Stomach smooth muscle (tissue), 2 donors: ENCODE measurements at regions not wholly inside any gene's neighbourhood (a gene's known extent, or its start where the extent isn't known, plus 50 kb on each side); places are given as distances from the start of the nearest gene placed in this dataset.

Source experiments
- H3K27ac ChIP-seq: one replicate; pipeline ENCODE4 v1.7.0; 2013; ENCODE audit warnings: mild to moderate bottlenecking, low read length, inconsistent platforms
- H3K27me3 ChIP-seq, 2 donors: one replicate each; pipeline ENCODE4 v1.7.0; 2013; ENCODE audit warnings: low read length in 2 of 2; ENCODE audit not compliant: insufficient read depth in 2 of 2, control insufficient read depth in 1 of 2
- H3K36me3 ChIP-seq, 2 donors: one replicate each; pipeline ENCODE4 v1.7.0; 2013; ENCODE audit warnings: low read length in 2 of 2; ENCODE audit not compliant: control insufficient read depth in 2 of 2, insufficient read depth in 2 of 2
- H3K4me1 ChIP-seq: one replicate; pipeline ENCODE4 v1.7.0; 2013; ENCODE audit warnings: low read length; ENCODE audit not compliant: control insufficient read depth, insufficient read depth
- H3K4me3 ChIP-seq, 2 donors: one replicate each; pipeline ENCODE4 v1.7.0; 2013; ENCODE audit warnings: low read length in 2 of 2
- H3K9ac ChIP-seq, 2 donors: one replicate each; pipeline ENCODE4 v1.7.0; 2013; ENCODE audit warnings: low read length in 2 of 2, mild to moderate bottlenecking in 1 of 2
- H3K9me3 ChIP-seq, 2 donors: one replicate each; pipeline ENCODE4 v1.7.0; 2013; ENCODE audit warnings: low read length in 2 of 2; ENCODE audit not compliant: control insufficient read depth in 2 of 2
- donor health status: healthy.
- donor health status: Pancreatic carcinoma.

GRCh38 chr12:115232455-115233156 lies 548.6 kb upstream of the TBX3 start:
- no peaks in the 10 kb centered on the region for H3K27me3 ChIP-seq
- H3K9ac ChIP-seq, result no peak overlapping the region
- no peaks in the 10 kb centered on the region for H3K9me3 ChIP-seq
- no peak overlapping the region for H3K27ac ChIP-seq
- H3K4me1 ChIP-seq, result no peaks in the 10 kb centered on the region
- H3K36me3 ChIP-seq, result no peaks in the 10 kb centered on the region
- no peak overlapping the region for H3K4me3 ChIP-seq

DNA sequence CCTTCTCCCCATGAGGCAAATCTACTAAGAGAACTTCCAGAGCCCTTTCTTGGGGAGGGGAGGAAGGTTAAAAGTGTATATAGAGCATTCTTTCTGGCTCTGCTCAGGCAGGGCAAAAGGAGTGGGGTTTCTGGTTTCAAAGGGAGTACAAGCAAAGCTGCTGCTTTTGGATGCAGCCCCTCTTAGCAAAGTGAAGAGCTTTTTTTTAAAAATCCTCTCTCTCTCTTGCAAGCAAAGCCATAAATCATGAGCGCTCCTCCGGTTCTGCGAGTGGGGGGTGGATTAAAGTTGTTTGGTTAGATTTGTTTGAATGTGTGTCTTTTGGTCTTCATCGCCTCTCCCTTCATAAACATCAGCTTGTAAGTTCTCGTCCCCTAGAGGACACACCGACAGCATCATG lies 546.6 kb upstream of the TBX3 start:
- no peaks in the 10 kb centered on the region for H3K9me3 ChIP-seq
- H3K4me1 ChIP-seq, result no peaks in the 10 kb centered on the region
- H3K4me3 ChIP-seq, result no peak overlapping the region
- H3K9ac ChIP-seq, result no peak overlapping the region
- no peaks in the 10 kb centered on the region for H3K27me3 ChIP-seq
- H3K27ac ChIP-seq, result no peak overlapping the region
- H3K36me3 ChIP-seq, result no peaks in the 10 kb centered on the region

DNA sequence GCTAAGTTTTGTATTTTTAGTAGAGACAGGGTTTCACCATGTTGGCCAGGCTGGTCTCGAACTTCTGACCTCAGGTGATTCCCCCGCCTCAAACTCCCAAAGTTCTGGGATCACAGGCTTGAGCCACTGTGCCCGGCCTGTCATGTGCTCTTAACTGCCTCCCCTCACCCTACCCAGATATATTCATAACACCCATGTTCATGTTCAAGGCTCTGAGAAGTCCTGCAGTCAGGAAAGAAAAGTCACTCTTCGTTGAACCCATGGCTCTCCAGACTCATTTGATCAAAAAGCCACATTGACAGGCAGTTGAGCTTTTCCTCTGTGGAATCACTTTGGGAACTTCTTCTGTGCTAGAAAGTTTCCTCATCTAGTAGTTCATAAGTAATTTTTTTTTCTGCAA lies 545.5 kb upstream of the TBX3 start:
- no peaks in the 10 kb centered on the region for H3K4me1 ChIP-seq
- no peaks in the 10 kb centered on the region for H3K9me3 ChIP-seq
- H3K4me3 ChIP-seq, result no peak overlapping the region
- no peaks in the 10 kb centered on the region for H3K36me3 ChIP-seq
- H3K27ac ChIP-seq, result no peak overlapping the region
- no peaks in the 10 kb centered on the region for H3K27me3 ChIP-seq
- no peak overlapping the region for H3K9ac ChIP-seq

DNA sequence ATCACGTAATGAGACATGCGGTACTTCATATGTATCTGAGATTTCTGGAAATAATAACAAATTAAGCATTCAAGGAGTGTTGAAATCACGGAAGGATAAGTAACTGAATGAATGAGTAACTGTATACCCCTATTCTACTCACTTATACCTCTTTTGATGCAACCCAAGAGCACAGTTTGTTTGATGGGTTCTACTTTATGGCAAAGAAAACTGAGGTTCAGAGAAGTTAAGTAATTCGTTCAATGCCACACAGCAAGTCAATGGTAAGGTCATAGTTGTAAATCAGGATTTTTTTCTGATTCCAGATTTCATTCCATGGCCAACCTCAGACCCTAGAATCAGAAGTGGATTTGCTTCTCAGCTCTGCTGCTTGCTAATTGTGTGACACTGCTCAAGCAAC lies 544.5 kb upstream of the TBX3 start:
- no peaks in the 10 kb centered on the region for H3K27me3 ChIP-seq
- no peak overlapping the region for H3K4me3 ChIP-seq
- H3K9me3 ChIP-seq, result no peaks in the 10 kb centered on the region
- H3K27ac ChIP-seq, result no peak overlapping the region
- no peaks in the 10 kb centered on the region for H3K36me3 ChIP-seq
- H3K9ac ChIP-seq, result no peak overlapping the region
- H3K4me1 ChIP-seq, result no peaks in the 10 kb centered on the region

DNA sequence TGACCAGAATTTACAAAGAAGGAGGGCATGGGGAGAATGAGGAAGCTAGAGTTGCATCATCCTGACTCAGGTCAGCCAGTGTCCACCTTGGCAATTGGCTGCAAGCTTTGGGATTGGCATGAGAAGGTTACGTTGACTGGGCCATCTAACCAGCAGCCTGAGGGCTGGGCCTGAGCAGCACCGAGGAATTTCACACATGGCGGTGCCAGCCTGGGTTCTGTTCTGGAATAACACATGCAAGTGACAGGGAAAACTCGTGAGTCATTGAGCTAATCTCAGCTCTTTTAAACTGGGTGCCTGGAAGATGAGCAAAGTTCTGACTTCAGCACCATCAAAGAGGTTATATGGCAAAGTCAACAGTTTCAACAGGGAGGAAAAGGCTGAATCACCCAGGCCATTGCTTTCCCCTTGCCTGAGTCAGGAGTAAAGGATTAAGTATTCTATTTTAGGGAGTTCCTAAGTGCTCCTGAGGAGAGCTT lies 543.2 kb upstream of the TBX3 start:
- H3K9ac ChIP-seq, result no peak overlapping the region
- H3K4me3 ChIP-seq, result no peak overlapping the region
- H3K9me3 ChIP-seq, result no peaks in the 10 kb centered on the region
- H3K27me3 ChIP-seq, result no peaks in the 10 kb centered on the region
- H3K4me1 ChIP-seq, result no peaks in the 10 kb centered on the region
- no peak overlapping the region for H3K27ac ChIP-seq
- H3K36me3 ChIP-seq, result no peaks in the 10 kb centered on the region

DNA sequence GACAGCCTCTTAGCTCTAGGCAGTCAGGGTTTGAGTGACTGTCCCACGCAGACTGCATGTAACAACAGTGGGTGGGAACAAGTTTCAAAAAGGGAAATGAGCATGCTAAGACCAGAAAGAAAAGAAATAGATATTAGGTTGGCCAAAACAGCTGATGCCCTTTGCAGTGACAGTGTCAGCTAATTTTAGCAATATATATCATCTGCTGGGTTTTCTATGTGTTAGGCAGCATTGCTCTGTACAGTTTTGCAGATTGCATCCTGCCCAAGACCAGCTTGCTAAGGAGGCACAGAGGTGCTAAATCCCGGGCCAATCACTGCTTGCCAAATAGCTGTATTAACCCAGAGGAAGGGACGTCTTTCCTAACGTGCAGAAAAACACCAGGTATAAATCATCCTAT lies 541.9 kb upstream of the TBX3 start:
- Histone ChIP-seq H3K27ac (no peak overlapping the region), H3K4me1 (no peaks in the 10 kb centered on the region), H3K4me3 (no peak overlapping the region), H3K9me3 (no peaks in the 10 kb centered on the region), H3K27me3 (no peaks in the 10 kb centered on the region), H3K36me3 (no peaks in the 10 kb centered on the region), H3K9ac (no peak overlapping the region)

GRCh38 chr12:115223991-115224390 lies 540.0 kb upstream of the TBX3 start:
- Histone ChIP-seq H3K4me3 (no peak overlapping the region), H3K9me3 (no peaks in the 10 kb centered on the region), H3K36me3 (no peaks in the 10 kb centered on the region)

GRCh38 chr12:115223322-115223721 lies 539.3 kb upstream of the TBX3 start:
- no peak overlapping the region for H3K27ac ChIP-seq
- H3K4me3 ChIP-seq, result no peak overlapping the region
- no peaks in the 10 kb centered on the region for H3K27me3 ChIP-seq
- H3K36me3 ChIP-seq, result no peaks in the 10 kb centered on the region
- H3K9ac ChIP-seq, result no peak overlapping the region
- no peaks in the 10 kb centered on the region for H3K4me1 ChIP-seq
- H3K9me3 ChIP-seq, result no peaks in the 10 kb centered on the region

More at GRCh38 chr12:115223991-115224390, 540.0 kb upstream of the TBX3 start:
- Histone ChIP-seq H3K4me1 (no peaks in the 10 kb centered on the region), H3K27me3 (no peaks in the 10 kb centered on the region), H3K27ac (no peak overlapping the region), H3K9ac (no peak overlapping the region)

GRCh38 chr12:115222220-115222619 lies 538.2 kb upstream of the TBX3 start:
- Histone ChIP-seq H3K9me3 (no peaks in the 10 kb centered on the region), H3K4me1 (no peaks in the 10 kb centered on the region), H3K27ac (no peak overlapping the region), H3K9ac (no peak overlapping the region), H3K36me3 (no peaks in the 10 kb centered on the region), H3K27me3 (no peaks in the 10 kb centered on the region), H3K4me3 (no peak overlapping the region)

DNA sequence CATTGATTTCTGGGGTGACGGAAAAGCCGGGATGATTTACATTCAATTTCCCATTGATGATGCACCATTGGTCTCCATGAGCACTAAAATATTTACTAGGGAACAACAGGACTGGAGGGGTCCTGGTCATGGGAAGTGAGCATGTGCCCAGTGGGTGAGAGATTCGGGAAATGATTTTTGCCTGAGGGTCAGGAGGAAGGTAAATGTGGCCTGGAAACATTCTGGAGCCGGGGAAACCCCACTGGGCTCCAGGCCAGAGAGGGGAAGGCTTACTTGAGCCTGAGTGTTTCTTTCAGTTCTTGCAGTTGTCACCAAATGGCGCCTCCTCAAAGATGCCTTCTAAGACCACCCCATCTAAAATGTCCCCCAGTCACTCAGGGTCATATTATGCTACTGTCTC lies 532.3 kb upstream of the TBX3 start:
- H3K27ac ChIP-seq, result no peak overlapping the region
- no peaks in the 10 kb centered on the region for H3K27me3 ChIP-seq
- H3K36me3 ChIP-seq, result no peaks in the 10 kb centered on the region
- H3K4me1 ChIP-seq, result peaks cover 8% of the 10 kb centered on the region
- H3K9me3 ChIP-seq, result no peaks in the 10 kb centered on the region
- no peak overlapping the region for H3K4me3 ChIP-seq
- H3K9ac ChIP-seq, result no peak overlapping the region

- H3K4me3 ChIP-seq, result no peak overlapping the region
- H3K36me3 ChIP-seq, result no peaks in the 10 kb centered on the region
- no peaks in the 10 kb centered on the region for H3K27me3 ChIP-seq
- H3K9me3 ChIP-seq, result no peaks in the 10 kb centered on the region
- H3K4me1 ChIP-seq, result peaks cover 15% of the 10 kb centered on the region
- no peak overlapping the region for H3K27ac ChIP-seq
- H3K9ac ChIP-seq, result no peak overlapping the region
Observed at GRCh38 chr12:115215544-115215943, 531.6 kb upstream of the TBX3 start.
